ENCODE measurements at regions not wholly inside any gene's neighbourhood (a gene's known extent, or its start where the extent isn't known, plus 50 kb on each side); places are given as distances from the start of the nearest gene placed in this dataset.

DNA sequence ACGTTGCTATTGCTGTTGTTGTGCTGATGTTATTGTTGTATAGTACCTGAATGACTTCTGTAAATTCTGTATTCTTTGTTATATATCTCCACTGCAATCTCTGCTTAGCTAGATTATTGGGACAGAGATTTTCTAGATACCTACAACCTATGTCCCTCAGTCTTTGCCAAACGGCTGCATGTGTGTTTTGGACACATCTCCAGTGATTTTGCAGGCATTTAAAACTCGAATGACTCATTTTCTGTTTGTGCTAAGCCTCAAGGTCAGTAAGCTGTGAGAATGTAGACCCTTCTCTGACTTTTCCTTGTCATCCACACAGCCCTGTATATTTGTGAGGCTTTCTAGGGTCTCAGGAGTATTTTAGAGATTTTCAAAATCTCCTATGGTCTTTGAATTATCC, 410.7 kb downstream of the POM121L12 start:
- no peaks in the 10 kb centered on the region for H3K27me3 ChIP-seq (replicated peaks in 1 of 4; ENCODE audit: control insufficient read depth in 3 of 4, extremely low read depth in 1 of 4, insufficient read depth in 3 of 4, low read length in 3 of 4)
- no peak overlapping the region for H2BK15ac ChIP-seq (ENCODE audit: low read length)
- no peaks in the 10 kb centered on the region for H3K79me2 ChIP-seq (ENCODE audit: control insufficient read depth in 1 of 2, insufficient read depth in 2 of 2, low read length in 2 of 2)
- H2BK12ac ChIP-seq (ENCODE audit: low read depth, low read length): no peak overlapping the region
- no peak overlapping the region for H3K18ac ChIP-seq (ENCODE audit: extremely low read depth, low read length)
- H3K4me2 ChIP-seq (ENCODE audit: insufficient read depth in 1 of 2, low read depth in 2 of 2, low read length in 2 of 2): no peak overlapping the region
- H4K91ac ChIP-seq (replicated peaks; ENCODE audit: insufficient read length, low read length): no peak overlapping the region
- H4K8ac ChIP-seq (ENCODE audit: extremely low read depth, insufficient read depth, low read length): no peak overlapping the region
- no peak overlapping the region; the same call in 1 of the 2 replicates for H2AFZ ChIP-seq (ENCODE audit: low read length)
- H3K14ac ChIP-seq (ENCODE audit: insufficient read length): no peak overlapping the region
- no peak overlapping the region for H3K27ac ChIP-seq (ENCODE audit: low read depth, low read length)
- no peaks in the 10 kb centered on the region for H3K79me1 ChIP-seq (ENCODE audit: low read depth, low read length)
- no peak overlapping the region for H3K23ac ChIP-seq (ENCODE audit: insufficient read length)
- ChIA-PET CTCF (ENCODE audit: partially characterized antibody) (no interaction called here), POLR2A (ENCODE audit: partially characterized antibody) (no interaction called here)
- H2AK5ac ChIP-seq (ENCODE audit: low read depth, low read length): no peak overlapping the region
- FAIRE-seq: no peak
- WGBS, 2 experiments (ENCODE audit: extremely low coverage in 1 of 2, insufficient coverage in 1 of 2, insufficient read length in 1 of 2, insufficient replicate concordance in 2 of 2, low coverage in 1 of 2, low lambda C conversion rate in 2 of 2, missing lambda C conversion rate in 1 of 2): 87% methylated on average over 3 of the region's 3 CpGs; no CpG with 5 or more reads in 1 of the 2 experiments
- H2BK20ac ChIP-seq (ENCODE audit: low read length): no peak overlapping the region
- H3K56ac ChIP-seq (replicated peaks; ENCODE audit: insufficient read length, low read depth, low read length): no peak overlapping the region
- no peak overlapping the region for H3K4me3 ChIP-seq (ENCODE audit: extremely low read depth in 1 of 4, insufficient read depth in 2 of 4, low read depth in 3 of 4, low read length in 4 of 4)
- no peak for DNase-seq (ENCODE audit: low read depth in 1 of 2, low spot score in 2 of 2)
- H3K36me3 ChIP-seq (ENCODE audit: control insufficient read depth in 2 of 4, insufficient read depth in 4 of 4, low read length in 3 of 4): no peaks in the 10 kb centered on the region
- H3K9me3 ChIP-seq (ENCODE audit: insufficient read depth in 2 of 2, low read depth in 1 of 2, low read length in 1 of 2): no peaks in the 10 kb centered on the region
- no peak overlapping the region for H3K9ac ChIP-seq (replicated peaks in 1 of 4; ENCODE audit: extremely low read depth in 1 of 4, low read depth in 3 of 4, low read length in 3 of 4)
- H3K4ac ChIP-seq (replicated peaks; ENCODE audit: insufficient read length, low read depth, low read length): no peak overlapping the region
- TF ChIP-seq HDAC6 (IDR thresholded peaks at IDR 0.05; ENCODE audit: low read depth, low read length) (no peak), TAF1 (IDR thresholded peaks at IDR 0.05; ENCODE audit: low read depth, low read length) (no peak), CREB1 (IDR thresholded peaks at IDR 0.05) (no peak)
- H4K20me1 ChIP-seq (replicated peaks in 1 of 2; ENCODE audit: control insufficient read depth in 1 of 2, insufficient read depth in 2 of 2, low read length in 2 of 2): no peaks in the 10 kb centered on the region
- no peak overlapping the region for H4K5ac ChIP-seq (ENCODE audit: insufficient read length, low read depth, low read length)
- H3K23me2 ChIP-seq (ENCODE audit: low read depth, low read length): no peaks in the 10 kb centered on the region
- H2BK120ac ChIP-seq (replicated peaks; ENCODE audit: low read depth, low read length): no peak overlapping the region
- no peak overlapping the region for H2BK5ac ChIP-seq (ENCODE audit: low read depth, low read length)
- H3K4me1 ChIP-seq (replicated peaks in 1 of 4; ENCODE audit: control insufficient read depth in 3 of 4, insufficient read depth in 4 of 4, low read length in 3 of 4): no peaks in the 10 kb centered on the region

All from H1 (cell line).